SHP77 (cell line): ENCODE measurements at regions not wholly inside any gene's neighbourhood (a gene's known extent, or its start where the extent isn't known, plus 50 kb on each side); places are given as distances from the start of the nearest gene placed in this dataset.
"Not testable (repeated sequence)": the region's sequence is repeated elsewhere in the genome, so short reads cannot be mapped to it uniquely, and the experiment has no call there.

Experiments used
- DNase-seq, 2 experiments: peaks; one replicate each; lab custom pipeline; 2025; lab: John Stamatoyannopoulos, UW

DNA sequence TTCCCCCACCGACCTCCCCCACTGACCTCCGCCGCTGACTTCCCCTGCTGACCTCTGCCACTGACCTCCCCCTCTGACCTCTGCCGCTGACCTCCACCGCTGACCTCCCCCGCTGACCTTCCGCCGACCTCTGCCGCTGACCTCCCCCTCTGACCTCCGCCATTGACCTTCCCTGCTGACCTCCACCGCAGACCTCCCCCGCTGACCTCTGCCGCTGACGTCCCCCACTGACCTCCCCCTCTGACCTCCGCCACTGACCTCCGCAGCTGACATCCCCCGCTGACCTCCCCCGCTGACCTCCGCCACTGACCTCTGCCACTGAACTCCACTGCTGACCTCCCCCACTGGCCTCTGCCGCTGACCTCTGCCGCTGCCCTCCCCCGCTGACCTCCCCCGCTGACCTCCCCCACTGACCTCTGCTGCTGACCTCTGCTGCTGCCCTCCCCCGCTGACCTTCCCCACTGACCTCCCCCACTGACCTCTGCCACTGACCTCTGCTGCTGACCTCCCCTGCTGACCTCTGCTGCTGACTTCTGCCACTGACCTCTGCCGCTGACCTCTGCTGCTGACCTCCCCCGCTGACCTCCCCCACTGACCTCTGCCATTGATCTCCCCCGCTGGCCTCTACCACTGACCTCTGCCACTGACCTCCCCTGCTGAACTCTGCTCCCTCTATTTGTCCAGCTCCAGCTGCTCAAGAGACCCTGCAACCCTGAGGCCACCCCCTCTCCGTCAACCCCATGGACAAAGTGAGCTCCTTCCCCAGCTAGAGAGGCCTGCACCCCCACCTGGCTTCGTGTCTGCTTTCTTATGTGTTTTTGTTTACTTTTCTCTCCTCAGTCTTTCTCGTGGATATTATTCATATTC, 91.4 kb upstream of the AFDN start:
- no peak for DNase-seq

DNA sequence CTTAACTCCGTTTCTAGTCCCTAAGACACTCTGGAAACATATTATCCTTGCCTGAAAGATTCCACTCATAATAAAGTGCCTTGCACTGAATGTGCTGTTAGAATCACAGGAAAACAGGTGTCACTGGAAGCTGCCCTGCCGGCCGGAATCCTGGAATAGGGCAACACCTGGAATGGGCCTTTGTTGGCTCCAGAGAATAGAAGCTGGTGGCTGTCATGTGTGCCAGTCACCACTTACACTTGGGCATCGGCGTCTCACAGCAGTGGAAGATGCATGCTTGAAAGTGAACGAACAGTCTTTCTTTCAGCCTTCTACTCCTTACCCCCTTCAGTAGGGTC, 90.8 kb upstream of the AFDN start:
- no peak for DNase-seq

DNA sequence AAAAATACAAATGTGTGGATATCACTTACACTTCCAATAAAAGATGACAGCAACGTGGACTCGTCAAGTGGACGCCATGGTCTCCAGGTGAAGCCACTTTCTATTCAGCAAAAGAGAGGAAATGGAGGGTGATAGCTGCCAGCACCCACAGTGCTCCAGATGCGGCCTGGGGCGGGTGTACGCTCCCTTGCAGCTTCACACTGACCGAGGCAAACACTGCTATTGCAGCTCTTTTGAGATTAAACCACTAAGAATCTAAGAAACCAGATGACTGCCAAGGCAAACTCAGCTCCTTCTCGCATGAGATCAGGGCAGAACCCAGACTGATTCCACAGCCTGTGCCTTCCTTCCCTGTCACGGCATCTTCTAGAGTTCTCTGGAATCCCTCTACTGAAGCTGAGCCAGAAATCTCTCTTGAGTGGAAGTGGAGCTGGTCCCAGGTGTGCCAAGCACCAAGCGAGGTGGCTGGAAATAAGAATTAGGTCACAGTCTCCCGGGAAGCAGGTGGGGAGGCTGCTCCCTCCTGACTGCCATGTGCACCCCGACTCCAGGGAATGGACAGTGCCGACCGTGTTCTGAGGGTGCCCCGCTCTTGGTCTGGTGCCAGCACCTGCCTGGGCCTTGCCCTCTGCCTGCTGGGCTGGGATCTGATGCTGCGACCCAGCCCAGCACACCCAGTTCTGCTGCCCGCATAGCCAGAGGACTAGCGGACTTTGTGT, 90.1 kb upstream of the AFDN start:
- DNase-seq: no peak

DNA sequence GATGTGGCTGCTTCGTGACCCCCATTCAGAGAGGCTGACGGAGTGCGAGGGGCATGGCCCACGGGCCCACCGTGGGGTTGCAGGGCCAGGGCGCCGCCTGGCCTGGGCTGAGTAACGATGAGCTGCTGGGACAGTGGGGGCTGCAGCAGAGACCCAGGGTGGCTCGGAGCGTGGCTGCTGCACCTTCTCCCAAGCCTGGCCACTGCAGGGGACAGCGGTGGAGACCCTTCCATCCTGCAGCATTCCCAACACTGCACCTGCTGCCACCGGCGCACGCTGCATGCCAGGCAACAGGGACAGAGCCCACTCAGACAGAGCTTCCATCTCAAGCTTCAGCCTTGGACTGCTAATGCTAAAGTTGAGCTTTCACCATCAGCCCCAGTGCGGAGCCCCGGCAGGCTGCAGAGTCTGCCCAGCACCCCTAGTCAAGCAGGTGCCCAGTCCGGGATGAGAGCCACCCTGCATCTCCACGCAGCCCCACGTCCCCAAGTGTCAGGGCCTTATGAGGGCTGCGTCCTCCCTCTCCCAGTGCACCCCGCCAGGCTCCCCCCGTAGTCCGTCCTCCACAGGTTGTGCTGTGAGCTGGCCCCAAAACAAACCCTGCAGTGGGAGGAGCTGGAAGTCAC, 89.4 kb upstream of the AFDN start:
- no peak for DNase-seq

DNA sequence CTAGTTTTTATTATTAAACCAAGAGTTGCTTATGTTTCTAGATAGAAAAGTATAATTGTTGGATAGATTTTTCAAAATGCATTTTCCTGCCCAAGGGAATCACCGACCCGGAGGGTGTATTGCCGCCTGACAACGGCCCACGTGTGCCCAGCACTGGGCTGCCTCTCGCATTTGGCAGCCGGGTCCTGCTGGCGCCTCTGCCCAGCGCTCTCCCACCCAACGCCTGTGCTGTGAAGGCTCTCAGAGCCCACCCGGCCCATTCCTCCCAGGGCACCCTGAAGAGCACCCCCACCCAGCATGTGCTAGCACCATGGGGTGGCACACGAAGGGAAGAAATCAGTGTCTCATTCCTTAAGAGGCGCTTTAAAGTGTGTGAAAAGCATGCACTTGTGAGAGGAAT, 88.3 kb upstream of the AFDN start:
- no peak for DNase-seq

DNA sequence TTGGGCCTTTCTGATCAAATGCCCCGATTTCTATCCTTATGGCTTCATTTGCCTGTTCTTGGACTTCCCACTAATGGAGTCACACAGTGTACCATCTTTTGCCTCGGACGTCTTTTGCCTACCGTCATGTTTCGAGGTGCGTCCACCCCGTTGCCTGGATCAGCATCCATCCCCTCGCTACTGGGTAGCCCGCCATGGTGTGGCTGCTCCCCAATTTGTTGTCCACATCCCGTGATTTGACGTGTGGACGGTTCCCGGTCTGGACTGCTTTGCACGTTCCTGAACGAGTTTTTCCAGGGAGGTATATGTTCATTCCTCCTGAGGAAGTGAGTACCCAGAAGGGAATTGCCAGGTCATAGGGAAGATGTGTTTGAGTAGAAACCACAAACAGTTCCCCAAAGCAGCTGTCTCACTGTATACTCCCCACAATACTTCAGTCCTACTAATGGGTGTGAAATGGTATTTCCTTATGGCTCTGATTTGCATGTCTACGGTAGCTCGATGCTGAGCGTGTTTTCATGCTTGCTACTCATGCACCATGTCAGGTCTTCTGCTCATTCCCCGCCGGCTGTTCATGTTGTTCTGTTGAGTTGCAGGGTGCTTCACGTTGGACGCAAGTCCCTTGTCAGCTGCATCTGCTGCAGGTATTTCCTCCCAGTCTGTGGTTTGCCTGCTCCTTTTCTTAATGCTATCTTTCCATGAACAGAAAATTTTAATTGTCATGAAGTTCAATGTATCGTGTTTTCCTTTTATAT, 86.8 kb upstream of the AFDN start:
- no peak for DNase-seq

DNA sequence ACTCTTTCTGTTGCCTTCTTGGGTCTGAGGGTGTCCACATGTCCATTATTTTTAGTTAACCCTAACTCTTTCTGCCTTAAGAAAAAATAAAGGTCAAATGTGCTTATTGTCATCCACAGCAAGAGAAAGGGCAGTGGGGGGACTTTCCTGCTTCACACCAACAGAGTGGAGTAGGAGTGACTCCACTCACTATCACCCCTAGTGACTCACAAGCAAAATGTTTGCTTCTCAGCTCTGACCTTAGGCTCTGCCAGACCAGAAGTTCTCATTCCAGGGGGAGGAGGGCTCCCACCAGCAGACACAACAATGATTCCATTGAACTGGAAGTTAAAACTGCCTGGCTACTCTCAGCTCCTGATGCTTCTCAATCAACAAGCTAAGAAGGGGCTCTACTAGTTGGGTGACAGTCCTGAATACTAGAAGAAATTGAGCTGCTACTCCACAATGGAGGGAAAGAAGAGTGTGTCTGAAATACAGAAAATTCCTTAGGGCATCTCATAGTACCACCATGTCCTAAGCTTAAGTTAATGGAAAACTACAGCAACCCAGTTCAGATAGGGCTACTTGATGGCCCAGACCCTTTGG, 83.9 kb upstream of the AFDN start:
- DNase-seq: no peak

DNA sequence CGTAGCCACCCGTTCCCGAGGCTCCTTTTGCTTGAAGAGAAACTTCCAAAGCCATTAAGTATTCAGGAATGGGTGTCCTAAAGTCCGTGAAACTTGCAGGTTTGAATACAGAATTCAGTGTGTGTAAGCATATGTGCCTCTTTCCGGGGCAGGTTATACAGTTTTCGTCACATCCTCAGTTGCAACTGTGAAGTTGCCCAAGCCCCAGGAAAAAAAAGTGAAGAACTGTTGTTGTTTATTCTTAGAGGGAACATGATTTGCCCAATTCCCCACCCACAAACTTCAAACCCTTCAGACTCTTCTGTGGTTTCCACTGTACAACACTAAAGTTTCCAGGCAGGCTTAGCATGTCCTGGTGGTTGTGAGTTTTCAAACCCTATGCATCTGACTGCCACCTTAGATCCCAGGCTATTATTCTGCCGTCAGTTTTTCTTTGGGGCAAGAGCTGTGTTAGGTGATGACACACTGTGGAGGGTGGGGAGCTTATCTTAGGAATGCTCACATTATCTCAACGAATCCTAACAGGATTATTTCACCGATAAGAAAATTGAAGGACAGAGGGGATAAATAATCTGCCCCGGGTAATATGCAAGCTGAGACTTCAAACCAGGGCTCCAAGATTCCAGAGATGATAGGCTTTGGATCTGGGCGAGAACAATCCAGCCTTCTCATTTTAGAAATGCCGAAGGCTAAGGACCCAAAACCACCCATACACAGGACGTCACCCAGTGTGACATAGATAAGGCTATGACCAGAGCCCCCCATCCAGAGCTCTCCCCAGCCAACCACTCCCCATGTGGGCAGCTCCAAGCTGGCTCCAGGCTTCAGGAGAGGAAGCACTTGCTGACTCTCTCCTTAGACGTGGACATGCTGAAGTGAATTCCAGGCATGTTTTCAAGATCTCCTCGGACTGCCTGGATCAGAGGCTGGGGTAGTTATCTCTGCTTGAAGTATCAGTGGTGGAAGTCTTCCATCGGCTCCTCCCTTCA, 81.7 kb upstream of the AFDN start:
- no peak for DNase-seq

DNA sequence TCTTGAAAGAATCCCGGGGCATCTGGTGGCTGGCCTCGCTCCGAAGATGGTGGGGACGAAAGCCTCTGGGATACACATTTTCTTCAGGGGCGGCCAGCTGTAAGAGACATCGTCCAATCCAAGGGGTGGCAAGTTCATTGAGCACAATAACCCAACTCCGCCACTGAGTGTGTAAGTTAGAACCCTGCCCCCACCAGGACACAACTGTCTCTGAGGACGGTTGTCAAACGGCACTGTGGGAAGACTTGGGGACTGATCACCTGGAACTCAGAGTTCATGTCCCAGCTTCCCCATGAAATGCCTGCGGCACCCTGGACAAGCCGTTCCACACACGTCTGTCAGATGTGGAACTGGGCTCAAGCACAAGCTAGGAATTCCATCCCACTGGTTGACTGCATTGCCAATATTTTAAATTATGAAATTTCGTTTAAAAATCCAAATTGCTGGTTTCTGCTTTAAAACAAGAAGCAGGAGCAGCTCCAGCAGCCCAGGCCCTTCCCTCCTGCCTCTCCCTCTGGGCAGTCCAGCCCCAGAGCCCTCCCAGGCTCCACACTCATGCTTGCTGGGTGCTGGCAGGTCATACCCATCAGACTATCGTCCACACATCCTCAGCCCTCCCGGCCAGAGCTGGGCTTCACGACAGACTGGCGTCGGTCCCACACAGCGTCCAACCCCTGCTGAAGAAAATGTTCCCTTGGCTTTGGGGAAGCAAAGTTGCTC, 80.9 kb upstream of the AFDN start:
- DNase-seq: no peak

DNA sequence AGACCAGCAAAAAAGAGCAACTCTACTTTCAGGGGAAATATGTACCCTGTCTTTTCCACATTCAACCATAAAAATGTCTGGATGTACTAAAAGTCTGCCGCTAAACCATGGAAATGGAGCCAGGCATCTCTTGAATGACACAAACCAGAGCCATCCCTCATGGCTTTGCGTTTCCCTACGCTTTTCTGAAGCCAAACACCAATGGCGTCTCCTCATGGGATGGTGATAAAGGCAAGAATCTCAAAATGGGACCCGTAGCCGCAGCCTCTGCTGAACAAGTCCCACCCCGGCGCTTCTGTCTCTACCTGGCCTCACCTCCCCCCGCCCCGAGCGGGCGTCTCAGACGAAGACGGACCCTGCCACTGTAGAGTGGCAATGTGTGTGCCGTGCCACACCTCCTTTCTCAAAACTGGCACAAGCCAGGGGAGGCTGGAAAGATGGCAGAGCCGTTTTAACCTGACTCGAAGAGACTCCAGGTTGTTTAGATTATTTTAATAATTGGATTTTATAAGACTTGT, 80.3 kb upstream of the AFDN start:
- DNase-seq: no peak

DNA sequence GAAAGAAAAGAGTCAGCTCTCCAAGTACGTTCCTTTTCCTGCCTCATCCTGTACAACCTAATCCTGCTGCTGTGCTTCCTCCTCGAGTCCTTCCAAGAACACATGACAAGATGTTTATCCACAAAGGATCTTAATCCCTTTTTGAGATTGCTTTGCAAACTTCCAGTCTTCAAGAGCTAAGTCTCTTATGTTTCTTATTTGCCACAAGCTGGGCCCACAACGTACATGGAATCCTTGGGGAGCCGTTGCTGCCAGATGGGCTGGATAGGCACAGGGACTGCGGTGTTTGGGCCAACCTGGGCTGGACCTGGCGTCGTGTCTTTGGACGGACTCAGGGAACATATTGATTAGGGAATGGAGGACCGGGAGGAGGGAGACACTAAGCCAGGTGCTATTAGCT, 79.7 kb upstream of the AFDN start:
- DNase-seq: no peak

DNA sequence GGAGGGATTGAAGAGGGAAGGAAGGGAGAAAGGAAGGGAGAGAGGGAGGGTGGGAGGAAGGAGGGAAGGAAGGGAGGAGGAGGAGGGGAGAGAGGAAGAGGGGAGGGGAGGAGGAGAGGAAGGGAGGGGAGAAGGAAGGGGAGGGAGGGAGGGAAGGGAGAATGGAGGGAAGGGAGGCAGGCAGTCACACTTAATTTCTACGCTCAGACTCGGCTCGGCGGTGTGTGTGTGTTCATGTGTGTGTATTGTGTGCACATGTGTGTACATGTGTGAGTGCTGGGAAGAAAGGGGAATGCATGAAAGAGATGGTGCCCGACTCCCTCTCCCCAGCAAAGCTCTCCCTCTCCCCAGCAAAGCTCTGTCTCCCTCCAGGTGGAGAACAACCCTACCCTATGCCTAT, 79.1 kb upstream of the AFDN start:
- DNase-seq: no peak

DNA sequence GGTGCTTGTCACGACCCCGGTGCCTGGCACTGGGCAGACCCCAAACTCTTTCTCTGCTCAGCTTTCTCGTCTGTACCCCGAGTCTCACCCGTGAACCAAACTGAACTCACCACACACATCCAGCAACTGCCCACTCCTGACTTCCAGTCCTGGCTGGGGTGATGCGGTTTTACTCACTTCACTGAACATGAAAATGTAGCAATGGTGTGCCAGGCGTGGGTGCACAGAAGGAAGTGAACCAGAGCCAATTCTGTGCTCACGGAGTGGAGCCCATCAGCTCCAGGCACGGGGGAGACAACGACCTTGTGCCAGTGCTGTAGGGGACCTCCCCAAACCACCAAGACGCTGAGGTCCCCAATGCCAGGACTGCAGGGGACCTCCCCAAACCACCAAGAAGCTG, 78.7 kb upstream of the AFDN start:
- DNase-seq: no peak

DNA sequence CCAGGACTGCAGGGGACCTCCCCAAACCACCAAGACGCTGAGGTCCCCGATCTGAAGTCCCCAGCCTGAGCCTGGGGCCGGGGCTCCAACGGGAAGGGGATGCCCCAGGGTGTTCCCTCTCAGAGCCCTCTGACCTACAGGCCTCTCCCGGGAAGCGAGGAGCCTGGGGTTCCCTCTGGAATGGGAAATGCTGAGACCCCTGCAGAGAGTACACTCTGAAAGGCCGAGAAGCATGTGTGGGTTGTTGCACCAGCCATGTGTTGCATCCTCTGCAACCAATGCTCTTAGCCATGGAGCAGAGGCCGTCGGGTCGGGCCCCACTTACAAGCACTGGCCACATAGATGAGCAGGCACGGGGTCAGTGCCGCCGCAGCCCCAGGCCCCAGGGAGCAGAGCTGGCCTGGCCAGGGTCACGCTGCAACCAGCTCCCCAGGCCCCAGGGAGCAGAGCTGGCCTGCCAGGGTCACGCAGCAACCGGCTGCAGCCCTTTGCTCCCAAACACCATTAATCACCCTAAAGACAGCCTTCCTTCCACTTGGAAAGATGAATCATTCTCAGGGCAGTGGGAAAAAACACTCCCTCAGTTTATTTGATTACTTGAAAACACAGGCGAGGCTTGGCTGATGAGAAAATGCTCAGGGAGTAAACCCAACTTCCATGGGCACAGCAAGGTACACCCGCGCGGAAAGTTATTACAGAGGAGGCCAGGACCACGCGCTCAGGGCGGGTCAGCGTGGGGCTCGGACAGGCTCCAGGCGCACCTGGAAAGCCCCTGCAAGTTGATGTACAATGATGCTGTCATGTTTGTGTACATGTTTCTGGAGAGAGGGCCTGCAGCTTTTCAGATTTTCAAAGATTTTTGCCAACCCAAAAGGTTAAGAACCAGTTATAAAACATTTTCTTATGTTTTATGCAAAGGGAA, 78.0 kb upstream of the AFDN start:
- no peak for DNase-seq

DNA sequence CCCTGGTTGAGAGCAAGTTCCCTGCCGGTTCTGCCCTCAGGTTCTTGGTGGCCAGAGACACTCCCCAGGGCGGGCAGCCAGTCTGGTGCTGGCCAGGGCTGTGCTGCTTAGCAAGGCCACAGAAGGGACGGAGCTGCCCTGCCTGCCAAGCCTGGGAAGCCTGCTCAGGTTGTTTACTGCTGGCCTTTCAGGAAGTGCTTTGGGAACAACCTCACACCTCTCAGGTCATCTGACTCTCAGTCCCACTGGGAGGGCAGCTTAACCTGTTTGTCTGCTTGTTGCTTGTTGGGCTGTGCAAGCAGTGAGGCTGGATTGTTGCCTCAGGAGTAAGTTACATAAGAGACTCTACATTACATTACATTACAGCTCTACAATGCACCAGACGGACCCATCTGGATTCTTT, 75.8 kb upstream of the AFDN start:
- DNase-seq: no peak

DNA sequence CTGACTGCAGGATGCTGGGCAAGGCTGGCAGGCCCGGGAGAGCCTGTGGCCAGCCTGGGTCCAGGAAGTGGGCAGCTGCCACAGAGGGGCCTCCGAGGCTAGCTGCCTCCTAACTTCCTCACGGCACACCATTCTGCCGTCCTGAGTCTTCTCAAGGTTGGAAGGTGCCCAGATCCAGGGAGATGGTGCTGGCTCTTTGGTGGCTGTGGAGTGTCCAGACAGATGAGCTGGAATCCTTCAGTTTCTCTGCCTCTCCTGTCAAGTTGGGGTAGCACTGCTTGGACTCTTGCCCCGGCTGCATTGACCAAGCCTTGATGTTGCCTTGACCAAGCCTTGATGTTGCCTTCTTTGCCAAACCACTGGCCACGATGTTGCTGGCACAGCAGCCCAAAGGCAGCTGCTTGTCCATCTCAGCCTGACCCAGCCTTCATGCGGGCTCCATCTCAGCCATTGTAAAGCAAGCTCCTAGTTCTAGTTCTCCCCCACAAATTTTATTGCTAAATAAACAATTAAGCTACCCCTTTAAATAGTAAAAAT, 75.1 kb upstream of the AFDN start:
- DNase-seq: no peak

DNA sequence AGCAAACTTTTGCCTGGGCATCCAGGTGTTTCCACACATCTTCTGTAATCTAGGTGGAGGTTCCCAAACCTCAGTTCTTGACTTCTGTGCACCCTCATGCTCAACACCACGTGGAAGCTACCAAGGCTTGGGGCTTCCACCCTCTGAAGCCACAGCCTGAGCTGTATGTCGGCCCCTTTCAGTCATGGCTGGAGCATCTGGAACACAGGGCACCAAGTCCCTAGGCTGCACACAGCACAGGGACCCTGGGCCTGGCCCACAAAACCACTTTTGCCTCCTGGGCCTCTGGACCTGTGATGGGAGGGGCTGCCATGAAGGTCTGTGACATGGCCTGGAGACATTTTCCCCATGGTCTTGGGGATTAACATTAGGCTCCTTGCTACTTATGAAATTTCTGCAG, 73.4 kb upstream of the AFDN start:
- not testable (repeated sequence) for DNase-seq

DNA sequence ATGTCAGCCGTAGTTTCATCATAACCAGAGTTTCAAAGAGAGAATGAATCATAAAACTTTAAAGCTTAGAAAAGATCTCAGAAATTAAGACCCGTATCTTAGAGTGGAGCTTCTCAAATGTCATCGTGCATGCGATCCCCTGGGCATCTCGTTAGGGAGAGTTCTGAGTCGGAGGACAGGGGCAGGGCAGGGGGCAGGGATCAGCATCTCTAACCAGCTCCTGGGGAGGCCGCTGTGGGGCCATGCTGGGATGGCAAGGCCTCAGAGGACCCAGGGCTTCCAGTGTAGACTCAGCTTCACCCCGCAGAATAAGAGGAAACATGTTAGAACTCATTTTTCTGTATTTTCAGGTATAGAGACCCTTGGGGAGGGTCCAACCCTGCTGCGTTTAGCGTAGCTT, 72.0 kb upstream of the AFDN start:
- DNase-seq: no peak

DNA sequence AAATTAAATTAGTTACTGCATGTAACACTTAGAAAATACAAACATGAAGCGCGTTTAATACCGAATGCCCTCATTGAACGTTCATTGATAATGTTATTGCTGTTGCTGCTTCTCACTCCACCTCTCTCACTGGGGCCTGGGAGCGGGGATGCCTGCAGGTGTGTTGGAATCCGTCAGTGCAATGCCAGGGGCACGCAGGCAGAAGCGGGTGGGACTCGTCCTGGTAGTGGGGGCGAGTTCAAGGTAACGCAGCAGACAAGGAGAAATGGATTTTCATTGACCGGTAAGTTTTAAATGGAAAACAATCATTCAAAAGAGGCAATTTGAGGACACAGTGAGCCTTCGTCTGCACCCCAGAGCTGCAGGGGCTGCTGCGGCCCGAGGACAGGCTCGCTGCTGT, 71.2 kb upstream of the AFDN start:
- no peak for DNase-seq
